ENCODE measurements at regions not wholly inside any gene's neighbourhood (a gene's known extent, or its start where the extent isn't known, plus 50 kb on each side); places are given as distances from the start of the nearest gene placed in this dataset.

GRCh38 chr5:3009605-3010004 lies 258.1 kb upstream of the IRX2 start:
- Histone ChIP-seq H3K27ac (ENCODE audit: low read depth, low read length, severe bottlenecking) (no peak overlapping the region), H3K4me1 (ENCODE audit: control insufficient read depth, insufficient read depth, low read length, poor library complexity, severe bottlenecking) (no peaks in the 10 kb centered on the region), H3K9me3 (ENCODE audit: control insufficient read depth, low read length) (no peaks in the 10 kb centered on the region), H3K4me3 (ENCODE audit: extremely low read depth, insufficient read depth, low read length, poor library complexity, severe bottlenecking) (no peak overlapping the region), H3K36me3 (ENCODE audit: control insufficient read depth, insufficient read depth, low read length) (no peaks in the 10 kb centered on the region)
- WGBS, 2 experiments (ENCODE audit: insufficient coverage in 2 of 2) = 73 to 77% methylated on average over 6 of the region's 6 CpGs

GRCh38 chr5:3007577-3007976 lies 256.1 kb upstream of the IRX2 start:
- Histone ChIP-seq H3K36me3 (ENCODE audit: control insufficient read depth, insufficient read depth, low read length) (no peaks in the 10 kb centered on the region), H3K9me3 (ENCODE audit: control insufficient read depth, low read length) (no peaks in the 10 kb centered on the region), H3K4me1 (ENCODE audit: control insufficient read depth, insufficient read depth, low read length, poor library complexity, severe bottlenecking) (no peaks in the 10 kb centered on the region), H3K4me3 (ENCODE audit: extremely low read depth, insufficient read depth, low read length, poor library complexity, severe bottlenecking) (no peak overlapping the region), H3K27ac (ENCODE audit: low read depth, low read length, severe bottlenecking) (no peak overlapping the region)
- 43 to 59% methylated on average over 2 to 3 of the region's 3 CpGs for WGBS, 2 experiments (ENCODE audit: insufficient coverage in 2 of 2)

- Histone ChIP-seq H3K36me3 (ENCODE audit: control insufficient read depth, insufficient read depth, low read length) (no peaks in the 10 kb centered on the region), H3K27ac (ENCODE audit: low read depth, low read length, severe bottlenecking) (no peak overlapping the region), H3K9me3 (ENCODE audit: control insufficient read depth, low read length) (peaks cover 3% of the 10 kb centered on the region), H3K4me1 (ENCODE audit: control insufficient read depth, insufficient read depth, low read length, poor library complexity, severe bottlenecking) (no peaks in the 10 kb centered on the region), H3K4me3 (ENCODE audit: extremely low read depth, insufficient read depth, low read length, poor library complexity, severe bottlenecking) (no peak overlapping the region)
- WGBS, 2 experiments (ENCODE audit: insufficient coverage in 2 of 2) = 84 to 90% methylated on average over 6 to 7 of the region's 11 CpGs
Observed at GRCh38 chr5:3006961-3007551, 255.6 kb upstream of the IRX2 start.

GRCh38 chr5:3006526-3006925 lies 255.0 kb upstream of the IRX2 start:
- Histone ChIP-seq H3K27ac (ENCODE audit: low read depth, low read length, severe bottlenecking) (no peak overlapping the region), H3K4me3 (ENCODE audit: extremely low read depth, insufficient read depth, low read length, poor library complexity, severe bottlenecking) (no peak overlapping the region), H3K36me3 (ENCODE audit: control insufficient read depth, insufficient read depth, low read length) (no peaks in the 10 kb centered on the region), H3K9me3 (ENCODE audit: control insufficient read depth, low read length) (peaks cover 6% of the 10 kb centered on the region), H3K4me1 (ENCODE audit: control insufficient read depth, insufficient read depth, low read length, poor library complexity, severe bottlenecking) (no peaks in the 10 kb centered on the region)
- 84 to 93% methylated on average over 6 of the region's 7 CpGs for WGBS, 2 experiments (ENCODE audit: insufficient coverage in 2 of 2)

GRCh38 chr5:3004361-3005080 lies 253.0 kb upstream of the IRX2 start:
- Histone ChIP-seq H3K9me3 (ENCODE audit: control insufficient read depth, low read length) (peaks cover 6% of the 10 kb centered on the region), H3K36me3 (ENCODE audit: control insufficient read depth, insufficient read depth, low read length) (no peaks in the 10 kb centered on the region), H3K4me1 (ENCODE audit: control insufficient read depth, insufficient read depth, low read length, poor library complexity, severe bottlenecking) (no peaks in the 10 kb centered on the region), H3K27ac (ENCODE audit: low read depth, low read length, severe bottlenecking) (no peak overlapping the region), H3K4me3 (ENCODE audit: extremely low read depth, insufficient read depth, low read length, poor library complexity, severe bottlenecking) (no peak overlapping the region)
- 93 to 95% methylated on average over 6 to 9 of the region's 9 CpGs for WGBS, 2 experiments (ENCODE audit: insufficient coverage in 2 of 2)

GRCh38 chr5:3002230-3002629 lies 250.8 kb upstream of the IRX2 start:
- Histone ChIP-seq H3K27ac (ENCODE audit: low read depth, low read length, severe bottlenecking) (no peak overlapping the region), H3K4me1 (ENCODE audit: control insufficient read depth, insufficient read depth, low read length, poor library complexity, severe bottlenecking) (no peaks in the 10 kb centered on the region), H3K4me3 (ENCODE audit: extremely low read depth, insufficient read depth, low read length, poor library complexity, severe bottlenecking) (no peak overlapping the region), H3K36me3 (ENCODE audit: control insufficient read depth, insufficient read depth, low read length) (no peaks in the 10 kb centered on the region), H3K9me3 (ENCODE audit: control insufficient read depth, low read length) (peaks cover 6% of the 10 kb centered on the region)
- 86 to 96% methylated on average over 16 to 17 of the region's 17 CpGs for WGBS, 2 experiments (ENCODE audit: insufficient coverage in 2 of 2)

GRCh38 chr5:3000631-3001030 lies 249.2 kb upstream of the IRX2 start:
- 88 to 89% methylated on average over 4 of the region's 6 CpGs for WGBS, 2 experiments (ENCODE audit: insufficient coverage in 2 of 2)
- Histone ChIP-seq H3K4me3 (ENCODE audit: extremely low read depth, insufficient read depth, low read length, poor library complexity, severe bottlenecking) (no peak overlapping the region), H3K36me3 (ENCODE audit: control insufficient read depth, insufficient read depth, low read length) (no peaks in the 10 kb centered on the region), H3K27ac (ENCODE audit: low read depth, low read length, severe bottlenecking) (no peak overlapping the region), H3K9me3 (ENCODE audit: control insufficient read depth, low read length) (peaks cover 6% of the 10 kb centered on the region), H3K4me1 (ENCODE audit: control insufficient read depth, insufficient read depth, low read length, poor library complexity, severe bottlenecking) (peaks cover 11% of the 10 kb centered on the region)

- 87 to 90% methylated on average over 7 to 8 of the region's 11 CpGs for WGBS, 2 experiments (ENCODE audit: insufficient coverage in 2 of 2)
- Histone ChIP-seq H3K27ac (ENCODE audit: low read depth, low read length, severe bottlenecking) (no peak overlapping the region), H3K4me3 (ENCODE audit: extremely low read depth, insufficient read depth, low read length, poor library complexity, severe bottlenecking) (no peak overlapping the region), H3K4me1 (ENCODE audit: control insufficient read depth, insufficient read depth, low read length, poor library complexity, severe bottlenecking) (peaks cover 11% of the 10 kb centered on the region), H3K36me3 (ENCODE audit: control insufficient read depth, insufficient read depth, low read length) (no peaks in the 10 kb centered on the region), H3K9me3 (ENCODE audit: control insufficient read depth, low read length) (peaks cover 6% of the 10 kb centered on the region)
Observed at GRCh38 chr5:2999926-3000325, 248.4 kb upstream of the IRX2 start.

- WGBS, 2 experiments (ENCODE audit: insufficient coverage in 2 of 2) = 94 to 97% methylated on average over 4 to 5 of the region's 8 CpGs
- Histone ChIP-seq H3K4me3 (ENCODE audit: extremely low read depth, insufficient read depth, low read length, poor library complexity, severe bottlenecking) (no peak overlapping the region), H3K36me3 (ENCODE audit: control insufficient read depth, insufficient read depth, low read length) (no peaks in the 10 kb centered on the region), H3K4me1 (ENCODE audit: control insufficient read depth, insufficient read depth, low read length, poor library complexity, severe bottlenecking) (peaks cover 11% of the 10 kb centered on the region), H3K27ac (ENCODE audit: low read depth, low read length, severe bottlenecking) (no peak overlapping the region), H3K9me3 (ENCODE audit: control insufficient read depth, low read length) (peaks cover 6% of the 10 kb centered on the region)
Observed at GRCh38 chr5:2998106-2998505, 246.6 kb upstream of the IRX2 start.

- Histone ChIP-seq H3K4me1 (ENCODE audit: control insufficient read depth, insufficient read depth, low read length, poor library complexity, severe bottlenecking) (peaks cover 11% of the 10 kb centered on the region), H3K36me3 (ENCODE audit: control insufficient read depth, insufficient read depth, low read length) (no peaks in the 10 kb centered on the region), H3K4me3 (ENCODE audit: extremely low read depth, insufficient read depth, low read length, poor library complexity, severe bottlenecking) (no peak overlapping the region), H3K27ac (ENCODE audit: low read depth, low read length, severe bottlenecking) (no peak overlapping the region), H3K9me3 (ENCODE audit: control insufficient read depth, low read length) (peaks cover 4% of the 10 kb centered on the region)
- 77 to 89% methylated on average over 2 to 3 of the region's 4 CpGs for WGBS, 2 experiments (ENCODE audit: insufficient coverage in 2 of 2)
Observed at GRCh38 chr5:2997179-2997578, 245.7 kb upstream of the IRX2 start.

GRCh38 chr5:2996687-2997086 lies 245.2 kb upstream of the IRX2 start:
- Histone ChIP-seq H3K36me3 (ENCODE audit: control insufficient read depth, insufficient read depth, low read length) (no peaks in the 10 kb centered on the region), H3K9me3 (ENCODE audit: control insufficient read depth, low read length) (no peaks in the 10 kb centered on the region), H3K27ac (ENCODE audit: low read depth, low read length, severe bottlenecking) (peak overlapping the region; percentile 33), H3K4me1 (ENCODE audit: control insufficient read depth, insufficient read depth, low read length, poor library complexity, severe bottlenecking) (peaks cover 11% of the 10 kb centered on the region), H3K4me3 (ENCODE audit: extremely low read depth, insufficient read depth, low read length, poor library complexity, severe bottlenecking) (no peak overlapping the region)
- WGBS, 2 experiments (ENCODE audit: insufficient coverage in 2 of 2) = 94 to 97% methylated on average over 9 of the region's 9 CpGs

All from mesodermal cell (in vitro differentiated cells).